ENCODE measurements at regions not wholly inside any gene's neighbourhood (a gene's known extent, or its start where the extent isn't known, plus 50 kb on each side); places are given as distances from the start of the nearest gene placed in this dataset.

GRCh38 chr7:46449743-46450142 lies 528.7 kb upstream of the IGFBP3 start:
- peak; percentile 14 for DNase-seq (ENCODE audit: unreplicated experiment)
- Mint-ChIP-seq H3K9me3 (ENCODE audit: unreplicated experiment) (peaks cover 8% of the 10 kb centered on the region), H3K4me3 (ENCODE audit: unreplicated experiment) (no peak overlapping the region), H3K36me3 (ENCODE audit: insufficient read depth, unreplicated experiment) (no peaks in the 10 kb centered on the region), H3K27me3 (ENCODE audit: insufficient read depth, unreplicated experiment) (no peaks in the 10 kb centered on the region), H3K4me1 (ENCODE audit: insufficient read depth, unreplicated experiment) (peaks cover 18% of the 10 kb centered on the region), H3K27ac (ENCODE audit: low read depth, unreplicated experiment) (peak overlapping the region; percentile 54)
- CTCF ChIA-PET = interaction anchor here (0.6 kb wide), 1 partner anchor 758 kb away, joined by 3 read pairs; no protein-coding TSS in a partner anchor
- intact Hi-C loops (cut with micrococcal nuclease) = loop anchor here (10.0 kb wide), 1 partner anchor 305 kb away; no protein-coding TSS in a partner anchor
- BruUV-seq (replicated peaks) = no TSS peak
- POLR2A ChIA-PET = interaction anchor here (0.7 kb wide), 1 partner anchor 296 kb away, joined by 3 read pairs; no protein-coding TSS in a partner anchor
- TF ChIP-seq, protein P1, sequence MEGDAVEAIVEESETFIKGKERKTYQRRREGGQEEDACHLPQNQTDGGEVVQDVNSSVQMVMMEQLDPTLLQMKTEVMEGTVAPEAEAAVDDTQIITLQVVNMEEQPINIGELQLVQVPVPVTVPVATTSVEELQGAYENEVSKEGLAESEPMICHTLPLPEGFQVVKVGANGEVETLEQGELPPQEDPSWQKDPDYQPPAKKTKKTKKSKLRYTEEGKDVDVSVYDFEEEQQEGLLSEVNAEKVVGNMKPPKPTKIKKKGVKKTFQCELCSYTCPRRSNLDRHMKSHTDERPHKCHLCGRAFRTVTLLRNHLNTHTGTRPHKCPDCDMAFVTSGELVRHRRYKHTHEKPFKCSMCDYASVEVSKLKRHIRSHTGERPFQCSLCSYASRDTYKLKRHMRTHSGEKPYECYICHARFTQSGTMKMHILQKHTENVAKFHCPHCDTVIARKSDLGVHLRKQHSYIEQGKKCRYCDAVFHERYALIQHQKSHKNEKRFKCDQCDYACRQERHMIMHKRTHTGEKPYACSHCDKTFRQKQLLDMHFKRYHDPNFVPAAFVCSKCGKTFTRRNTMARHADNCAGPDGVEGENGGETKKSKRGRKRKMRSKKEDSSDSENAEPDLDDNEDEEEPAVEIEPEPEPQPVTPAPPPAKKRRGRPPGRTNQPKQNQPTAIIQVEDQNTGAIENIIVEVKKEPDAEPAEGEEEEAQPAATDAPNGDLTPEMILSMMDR (IDR thresholded peaks at IDR 0.05; ENCODE audit: unreplicated experiment) = no peak

DNA sequence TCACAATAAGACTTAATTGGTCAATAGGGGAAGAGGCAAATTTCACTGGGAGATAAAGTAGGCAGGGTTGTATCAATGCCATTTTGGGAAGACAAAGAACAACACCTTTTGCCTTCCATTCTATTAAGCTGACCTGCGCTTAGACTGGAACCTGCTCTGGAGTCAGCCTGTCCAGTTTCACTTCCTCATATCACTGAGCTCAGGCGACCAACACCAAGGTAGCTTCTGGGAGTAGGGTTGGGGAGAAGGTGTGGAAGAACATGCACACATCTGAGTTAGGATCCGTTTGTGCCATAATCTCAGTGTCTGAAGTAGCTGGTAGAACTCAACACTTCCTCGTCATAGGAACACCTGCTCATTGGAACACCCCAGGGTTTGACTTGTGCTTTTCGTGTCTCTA lies 527.4 kb upstream of the IGFBP3 start:
- Mint-ChIP-seq H3K4me3 (ENCODE audit: unreplicated experiment) (no peak overlapping the region), H3K27me3 (ENCODE audit: insufficient read depth, unreplicated experiment) (no peaks in the 10 kb centered on the region), H3K27ac (ENCODE audit: low read depth, unreplicated experiment) (no peak overlapping the region), H3K4me1 (ENCODE audit: insufficient read depth, unreplicated experiment) (peaks cover 27% of the 10 kb centered on the region), H3K36me3 (ENCODE audit: insufficient read depth, unreplicated experiment) (no peaks in the 10 kb centered on the region), H3K9me3 (ENCODE audit: unreplicated experiment) (peaks cover 8% of the 10 kb centered on the region)
- no peak for DNase-seq (ENCODE audit: unreplicated experiment)
- intact Hi-C loops (cut with micrococcal nuclease) = no loop called here
- no TSS peak for BruUV-seq (replicated peaks)
- ChIA-PET POLR2A (no interaction called here), CTCF (interaction anchor here (0.5 to 0.7 kb wide), 2 partner anchors 114 to 525 kb away, joined by 3 read pairs; no protein-coding TSS in a partner anchor)
- TF ChIP-seq, protein P1 (IDR thresholded peaks at IDR 0.05; ENCODE audit: unreplicated experiment) = no peak

DNA sequence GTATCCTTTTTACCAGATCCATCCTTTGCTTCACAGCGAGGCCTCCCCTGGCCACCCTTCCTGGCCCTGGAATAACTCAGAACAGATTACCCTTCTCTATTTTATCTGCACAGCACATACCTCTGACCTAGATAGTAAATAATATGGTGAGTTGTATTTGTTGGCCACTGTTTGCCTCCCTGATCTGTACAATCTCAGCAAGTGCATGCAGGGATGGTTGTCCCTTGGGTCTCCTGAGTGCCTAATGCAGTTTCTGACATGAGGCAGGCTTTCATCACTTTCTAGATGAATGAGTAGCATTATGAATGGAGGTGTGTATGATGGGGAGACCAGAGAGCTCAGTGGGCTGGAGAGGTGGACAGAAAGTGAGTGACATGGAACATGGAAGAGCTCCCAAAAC lies 525.1 kb upstream of the IGFBP3 start:
- H3K9me3 Mint-ChIP-seq (ENCODE audit: unreplicated experiment) = peaks cover 8% of the 10 kb centered on the region
- no peak overlapping the region for H3K27ac Mint-ChIP-seq (ENCODE audit: low read depth, unreplicated experiment)
- DNase-seq (ENCODE audit: unreplicated experiment) = no peak
- CTCF ChIA-PET = no interaction called here
- POLR2A ChIA-PET = no interaction called here
- TF ChIP-seq, protein P1 (IDR thresholded peaks at IDR 0.05; ENCODE audit: unreplicated experiment) = no peak
- no peak overlapping the region for H3K4me3 Mint-ChIP-seq (ENCODE audit: unreplicated experiment)
- intact Hi-C loops (cut with micrococcal nuclease) = no loop called here
- BruUV-seq (replicated peaks) = no TSS peak
- H3K4me1 Mint-ChIP-seq (ENCODE audit: insufficient read depth, unreplicated experiment) = peaks cover 30% of the 10 kb centered on the region
- no peaks in the 10 kb centered on the region for H3K27me3 Mint-ChIP-seq (ENCODE audit: insufficient read depth, unreplicated experiment)
- no peaks in the 10 kb centered on the region for H3K36me3 Mint-ChIP-seq (ENCODE audit: insufficient read depth, unreplicated experiment)

DNA sequence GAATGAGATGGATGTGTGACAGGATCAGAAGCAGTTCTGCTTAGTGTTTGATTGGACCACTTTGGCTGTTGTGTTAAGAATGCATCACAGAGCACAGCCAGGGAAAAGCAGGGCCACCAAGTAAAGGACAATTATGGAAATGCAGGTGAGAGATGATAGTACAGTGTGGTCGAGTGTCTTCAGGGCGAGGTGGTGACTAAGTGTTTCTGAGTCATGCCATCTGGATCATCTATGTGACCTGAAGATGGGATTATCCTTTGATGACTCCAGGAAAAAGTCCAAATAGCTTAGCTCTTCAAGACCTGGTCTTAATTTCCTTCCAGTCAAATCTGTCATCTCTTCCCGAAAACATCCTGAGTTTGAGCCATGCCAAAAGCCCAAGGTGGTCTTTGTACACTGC lies 523.2 kb upstream of the IGFBP3 start:
- POLR2A ChIA-PET = no interaction called here
- no peaks in the 10 kb centered on the region for H3K36me3 Mint-ChIP-seq (ENCODE audit: insufficient read depth, unreplicated experiment)

More for the DNA sequence above, 523.2 kb upstream of the IGFBP3 start:
- TF ChIP-seq, protein P1 (IDR thresholded peaks at IDR 0.05; ENCODE audit: unreplicated experiment) = no peak
- BruUV-seq (replicated peaks) = no TSS peak
- no peak for DNase-seq (ENCODE audit: unreplicated experiment)
- H3K4me1 Mint-ChIP-seq (ENCODE audit: insufficient read depth, unreplicated experiment) = peaks cover 19% of the 10 kb centered on the region
- intact Hi-C loops (cut with micrococcal nuclease) = no loop called here
- CTCF ChIA-PET = interaction anchor here (0.6 to 1.2 kb wide), 2 partner anchors 11 to 595 kb away, joined by 3 read pairs; no protein-coding TSS in a partner anchor
- no peak overlapping the region for H3K27ac Mint-ChIP-seq (ENCODE audit: low read depth, unreplicated experiment)
- peaks cover 8% of the 10 kb centered on the region for H3K9me3 Mint-ChIP-seq (ENCODE audit: unreplicated experiment)
- no peak overlapping the region for H3K4me3 Mint-ChIP-seq (ENCODE audit: unreplicated experiment)
- H3K27me3 Mint-ChIP-seq (ENCODE audit: insufficient read depth, unreplicated experiment) = no peaks in the 10 kb centered on the region
